ENCODE measurements at regions not wholly inside any gene's neighbourhood (a gene's known extent, or its start where the extent isn't known, plus 50 kb on each side); places are given as distances from the start of the nearest gene placed in this dataset.
"Not testable (repeated sequence)": the region's sequence is repeated elsewhere in the genome, so short reads cannot be mapped to it uniquely, and the experiment has no call there.

- Histone ChIP-seq H3K9me3 (ENCODE audit: insufficient read depth, low read depth, low read length) (no peaks in the 10 kb centered on the region), H3K4me1 (ENCODE audit: insufficient read depth, low read length, poor library complexity, severe bottlenecking) (no peaks in the 10 kb centered on the region), H3K4me2 (ENCODE audit: low read depth, low read length, poor library complexity, severe bottlenecking) (no peak overlapping the region), H2AFZ (ENCODE audit: low read length) (no peak overlapping the region), H4K20me1 (ENCODE audit: insufficient read depth, low read length, poor library complexity, severe bottlenecking) (no peaks in the 10 kb centered on the region), H3K36me3 (ENCODE audit: insufficient read depth, low read length) (no peaks in the 10 kb centered on the region), H3K9ac (ENCODE audit: low read depth, low read length, poor library complexity, severe bottlenecking) (no peak overlapping the region), H3F3A (ENCODE audit: low read depth) (no peaks in the 10 kb centered on the region), H3K79me2 (ENCODE audit: insufficient read depth, low read length) (no peaks in the 10 kb centered on the region), H3K9me2 (replicated peaks; ENCODE audit: low read depth, low read length) (no peaks in the 10 kb centered on the region), H3K27me3 (ENCODE audit: insufficient read depth, low read length, poor library complexity, severe bottlenecking) (no peaks in the 10 kb centered on the region), H3K4me3 (ENCODE audit: low read length, poor library complexity, severe bottlenecking) (no peak overlapping the region)
- TF ChIP-seq EZH2phosphoT487 (IDR thresholded peaks at IDR 0.05; ENCODE audit: borderline replicate concordance) (no peak), CTCF (conservative IDR thresholded peaks at IDR 0.05; ENCODE audit: low read length) (no peak)
These were observed 50.9 kb upstream of the PAPSS2 start for GRCh38 chr10:87608756-87609155.

GRCh38 chr10:87609563-87609962 is 50.1 kb upstream of the PAPSS2 start:
- not testable (repeated sequence) for H3K4me2 ChIP-seq (ENCODE audit: low read depth, low read length, poor library complexity, severe bottlenecking); H4K20me1 ChIP-seq (ENCODE audit: insufficient read depth, low read length, poor library complexity, severe bottlenecking); H3K27me3 ChIP-seq (ENCODE audit: insufficient read depth, low read length, poor library complexity, severe bottlenecking); H3K9ac ChIP-seq (ENCODE audit: low read depth, low read length, poor library complexity, severe bottlenecking); H3K36me3 ChIP-seq (ENCODE audit: insufficient read depth, low read length); H3K79me2 ChIP-seq (ENCODE audit: insufficient read depth, low read length); H3K9me2 ChIP-seq (replicated peaks; ENCODE audit: low read depth, low read length); H3K4me3 ChIP-seq (ENCODE audit: low read length, poor library complexity, severe bottlenecking); H2AFZ ChIP-seq (ENCODE audit: low read length); H3K4me1 ChIP-seq (ENCODE audit: insufficient read depth, low read length, poor library complexity, severe bottlenecking); H3F3A ChIP-seq (ENCODE audit: low read depth); H3K9me3 ChIP-seq (ENCODE audit: insufficient read depth, low read depth, low read length)
